BJ (cell line): ENCODE measurements at regions not wholly inside any gene's neighbourhood (a gene's known extent, or its start where the extent isn't known, plus 50 kb on each side); places are given as distances from the start of the nearest gene placed in this dataset.
A peak's percentile ranks its signal among the peaks of the same experiment; 100 is the strongest.

Experiments
- CTCF ChIA-PET: fragments of 350-600 bp; formaldehyde crosslinking; extraction: SDS; loops from one replicate; lab custom pipeline; 2021; ENCODE audit warnings: antibody characterized with exemption, inconsistent platforms; lab: Yijun Ruan, JAX
- POLR2A ChIA-PET: fragments of 300-600 bp; sonication (Branson Sonifier 250); formaldehyde crosslinking; extraction: SDS; loops from one replicate; lab custom pipeline; 2021; ENCODE audit warnings: antibody characterized with exemption; lab: Charles Lee
- DNase-seq: peaks from one replicate; pipeline ENCODE4 v3.0.0-alpha.2; 2011; ENCODE audit warnings: low read depth
- H3K27me3 ChIP-seq: 2 replicates; pipeline ENCODE4 v1.6.0; 2011; ENCODE audit warnings: low read length; ENCODE audit not compliant: control insufficient read depth, insufficient read depth
- H3K36me3 ChIP-seq: 2 replicates; pipeline ENCODE4 v1.5.1; 2011; ENCODE audit warnings: low read length; ENCODE audit not compliant: control insufficient read depth, insufficient read depth
- H3K4me3 ChIP-seq: 2 replicates; pipeline ENCODE4 v1.5.1; 2011; ENCODE audit warnings: low read depth, mild to moderate bottlenecking, control low read depth, low read length
- TF ChIP-seq, protein P1 (sequence below): IDR thresholded peaks from 2 replicates; pipeline ENCODE4 v1.5.1; 2011; ENCODE audit warnings: low read depth, mild to moderate bottlenecking, control low read depth, inconsistent platforms, low read length, moderate library complexity; ENCODE audit not compliant: insufficient read depth

DNA sequence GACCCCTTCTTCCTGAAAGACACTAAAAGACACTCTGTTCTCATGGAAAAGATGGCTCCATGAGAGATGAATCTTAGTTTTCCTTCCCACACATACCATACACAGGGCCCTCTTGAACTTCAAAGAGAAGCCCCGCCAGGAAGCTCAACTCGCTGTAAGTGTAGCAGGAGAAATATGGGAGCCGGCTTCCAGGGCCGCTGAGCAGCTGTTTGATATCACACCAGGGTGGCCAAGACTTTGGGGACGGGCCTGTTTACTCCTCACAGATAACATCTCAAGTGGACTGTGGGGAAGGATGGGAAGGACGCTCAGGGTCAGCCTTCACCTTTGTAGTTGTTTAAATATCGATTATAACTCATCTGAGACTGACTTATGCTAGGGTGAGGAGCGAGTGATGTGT lies 235.5 kb upstream of the TBX3 start:
- ChIA-PET CTCF (interaction anchor here (0.6 to 1.7 kb wide), 5 partner anchors 248 to 998 kb away, joined by 3 to 5 read pairs (median 4); no protein-coding TSS in a partner anchor), POLR2A (interaction anchor here (0.6 to 1.4 kb wide), 5 partner anchors 17 to 244 kb away, joined by 3 to 5 read pairs (median 3); partner anchors contain the start of gene TBX3)
- Histone ChIP-seq H3K27me3 (no peaks in the 10 kb centered on the region), H3K36me3 (no peaks in the 10 kb centered on the region), H3K4me3 (no peak overlapping the region)
- TF ChIP-seq, protein P1, sequence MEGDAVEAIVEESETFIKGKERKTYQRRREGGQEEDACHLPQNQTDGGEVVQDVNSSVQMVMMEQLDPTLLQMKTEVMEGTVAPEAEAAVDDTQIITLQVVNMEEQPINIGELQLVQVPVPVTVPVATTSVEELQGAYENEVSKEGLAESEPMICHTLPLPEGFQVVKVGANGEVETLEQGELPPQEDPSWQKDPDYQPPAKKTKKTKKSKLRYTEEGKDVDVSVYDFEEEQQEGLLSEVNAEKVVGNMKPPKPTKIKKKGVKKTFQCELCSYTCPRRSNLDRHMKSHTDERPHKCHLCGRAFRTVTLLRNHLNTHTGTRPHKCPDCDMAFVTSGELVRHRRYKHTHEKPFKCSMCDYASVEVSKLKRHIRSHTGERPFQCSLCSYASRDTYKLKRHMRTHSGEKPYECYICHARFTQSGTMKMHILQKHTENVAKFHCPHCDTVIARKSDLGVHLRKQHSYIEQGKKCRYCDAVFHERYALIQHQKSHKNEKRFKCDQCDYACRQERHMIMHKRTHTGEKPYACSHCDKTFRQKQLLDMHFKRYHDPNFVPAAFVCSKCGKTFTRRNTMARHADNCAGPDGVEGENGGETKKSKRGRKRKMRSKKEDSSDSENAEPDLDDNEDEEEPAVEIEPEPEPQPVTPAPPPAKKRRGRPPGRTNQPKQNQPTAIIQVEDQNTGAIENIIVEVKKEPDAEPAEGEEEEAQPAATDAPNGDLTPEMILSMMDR, result no peak
- DNase-seq, result no peak

DNA sequence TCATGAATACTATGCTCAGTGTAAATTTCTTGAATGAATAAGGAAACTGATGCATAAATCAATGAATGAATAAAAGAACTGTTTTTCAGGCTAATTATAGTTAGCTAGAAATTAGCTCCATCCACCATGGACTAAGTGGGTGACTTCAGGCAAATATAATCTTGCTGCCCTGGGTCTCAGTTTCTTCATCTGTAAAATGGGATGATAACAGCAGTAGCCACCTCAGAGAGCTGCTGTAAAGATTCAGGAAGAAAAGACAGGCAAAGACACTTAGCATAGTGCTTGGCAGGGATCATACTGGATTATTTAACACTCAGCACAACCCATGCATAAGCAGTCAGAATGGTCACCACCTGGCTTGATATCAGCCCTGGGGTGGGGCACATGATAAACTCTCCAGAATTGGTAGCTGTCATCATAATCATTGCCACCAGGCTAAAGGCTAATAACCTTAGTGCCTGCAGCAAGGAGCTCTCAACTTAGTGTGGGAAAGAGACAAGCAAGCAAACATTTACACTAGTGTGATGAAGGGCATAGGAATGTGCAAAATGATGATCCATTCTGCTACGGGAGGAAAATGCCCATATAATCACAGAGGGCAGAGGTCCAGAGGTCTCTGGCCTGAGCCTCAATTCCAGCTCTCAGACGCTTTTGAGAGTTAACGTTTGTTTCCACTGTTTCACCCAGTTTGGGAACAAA lies 234.7 kb upstream of the TBX3 start:
- Histone ChIP-seq H3K4me3 (no peak overlapping the region), H3K27me3 (no peaks in the 10 kb centered on the region), H3K36me3 (no peaks in the 10 kb centered on the region)
- ChIA-PET CTCF (interaction anchor here (0.6 to 2.2 kb wide), 6 partner anchors 234 to 999 kb away, joined by 3 to 8 read pairs (median 4); partner anchors contain the start of gene TBX3), POLR2A (interaction anchor here (0.6 to 1.4 kb wide), 4 partner anchors 54 to 243 kb away, joined by 3 to 5 read pairs (median 4); partner anchors contain the start of gene TBX3)
- TF ChIP-seq, protein P1, result no peak
- DNase-seq, result peak; percentile 74

DNA sequence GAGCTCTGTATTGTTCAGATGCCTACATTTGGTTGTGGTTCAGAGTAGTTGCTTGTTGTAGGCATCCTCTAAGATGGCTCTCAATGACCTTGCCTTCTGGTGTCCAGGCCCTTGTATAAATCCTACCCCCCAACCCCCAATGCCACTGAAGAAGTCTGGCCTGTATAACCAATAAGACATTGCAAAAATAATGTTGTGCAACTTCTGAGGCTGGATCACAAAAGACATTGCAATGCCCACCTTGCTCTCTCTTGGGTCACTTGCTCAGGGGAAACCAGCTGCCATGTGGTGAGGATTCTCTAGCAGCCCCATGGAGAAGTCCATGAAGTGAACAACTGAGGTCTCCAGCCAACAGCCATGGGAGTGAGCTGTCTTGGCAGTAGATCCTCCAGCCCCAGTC lies 234.0 kb upstream of the TBX3 start:
- CTCF ChIA-PET, result interaction anchor here (1.1 to 2.2 kb wide), 2 partner anchors 234 to 840 kb away, joined by 3 to 8 read pairs; partner anchors contain the start of gene TBX3
- Histone ChIP-seq H3K27me3 (no peaks in the 10 kb centered on the region), H3K4me3 (no peak overlapping the region), H3K36me3 (no peaks in the 10 kb centered on the region)
- TF ChIP-seq, protein P1, result no peak
- DNase-seq, result no peak
- POLR2A ChIA-PET, result interaction anchor here (1.4 kb wide), 1 partner anchor 242 kb away, joined by 4 read pairs; no protein-coding TSS in a partner anchor

DNA sequence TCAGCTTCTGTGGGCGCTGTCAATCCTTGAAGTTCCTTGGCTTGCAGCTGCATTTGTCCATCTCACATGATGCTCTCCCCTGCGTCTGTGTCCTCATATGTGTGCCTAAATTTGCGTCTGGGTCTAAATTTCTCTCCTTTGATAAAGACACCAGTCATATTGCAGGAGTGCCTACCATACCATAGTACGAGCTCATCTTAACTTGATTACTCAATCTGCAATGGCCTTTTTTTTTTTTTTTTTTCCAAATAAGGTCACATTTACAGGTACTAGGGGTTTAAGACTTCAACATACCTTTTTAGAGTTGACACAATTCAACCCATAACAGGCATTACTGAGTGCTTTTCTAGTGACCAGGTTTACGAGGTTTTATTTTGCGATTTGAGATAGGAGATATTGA lies 233.3 kb upstream of the TBX3 start:
- Histone ChIP-seq H3K36me3 (no peaks in the 10 kb centered on the region), H3K4me3 (no peak overlapping the region), H3K27me3 (no peaks in the 10 kb centered on the region)
- DNase-seq, result no peak
- ChIA-PET POLR2A (no interaction called here), CTCF (interaction anchor here (0.7 to 2.2 kb wide), 3 partner anchors 233 to 841 kb away, joined by 3 to 8 read pairs (median 5); partner anchors contain the start of gene TBX3)
- TF ChIP-seq, protein P1, result no peak

DNA sequence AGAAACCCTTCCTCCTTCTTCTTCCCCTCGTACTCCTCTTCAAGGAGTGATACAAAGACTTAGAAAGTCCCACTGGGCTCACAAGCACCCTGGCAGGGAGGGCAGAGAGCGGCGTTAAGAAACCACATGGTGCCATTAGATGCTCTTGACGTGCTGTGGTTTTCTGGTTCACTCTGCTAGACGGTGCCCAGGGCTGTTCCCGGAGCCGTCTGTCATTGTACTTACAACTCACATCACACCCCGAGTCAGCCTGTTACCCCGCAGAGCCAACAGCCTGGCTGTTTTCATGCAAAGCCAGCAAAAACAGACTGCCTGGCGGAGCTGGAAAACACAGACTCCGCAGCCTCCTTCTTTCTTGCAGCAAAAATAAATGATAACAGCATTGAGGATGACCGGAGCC lies 232.6 kb upstream of the TBX3 start:
- H3K36me3 ChIP-seq, result no peaks in the 10 kb centered on the region
- POLR2A ChIA-PET, result no interaction called here
- DNase-seq, result no peak
- TF ChIP-seq, protein P1, result no peak
- H3K4me3 ChIP-seq, result no peak overlapping the region
- CTCF ChIA-PET, result interaction anchor here (0.7 kb wide), 1 partner anchor 241 kb away, joined by 5 read pairs; no protein-coding TSS in a partner anchor
- H3K27me3 ChIP-seq, result no peaks in the 10 kb centered on the region
